ENCODE measurements at regions not wholly inside any gene's neighbourhood (a gene's known extent, or its start where the extent isn't known, plus 50 kb on each side); places are given as distances from the start of the nearest gene placed in this dataset.
A peak's percentile ranks its signal among the peaks of the same experiment; 100 is the strongest.

DNA sequence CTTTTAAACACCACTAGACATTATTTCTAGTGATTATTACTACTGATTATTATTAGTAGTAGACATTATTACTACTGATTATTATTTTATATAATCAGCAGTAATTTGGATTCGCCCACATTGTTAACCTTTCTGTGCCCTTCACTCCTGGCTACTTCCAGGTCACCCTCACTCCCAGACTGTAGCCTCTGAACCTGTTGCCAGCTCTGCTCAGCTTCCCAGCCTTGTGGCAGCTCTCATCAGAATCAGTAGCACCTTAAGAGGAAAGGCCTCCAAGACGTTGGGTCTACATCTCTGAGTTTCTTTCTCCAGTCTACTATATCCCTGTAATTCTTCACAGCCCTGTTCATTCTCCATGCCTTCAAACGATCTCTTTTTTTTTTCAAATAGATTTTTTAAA, 137.0 kb downstream of the KATNIP start:
- DNase-seq, result no peak

DNA sequence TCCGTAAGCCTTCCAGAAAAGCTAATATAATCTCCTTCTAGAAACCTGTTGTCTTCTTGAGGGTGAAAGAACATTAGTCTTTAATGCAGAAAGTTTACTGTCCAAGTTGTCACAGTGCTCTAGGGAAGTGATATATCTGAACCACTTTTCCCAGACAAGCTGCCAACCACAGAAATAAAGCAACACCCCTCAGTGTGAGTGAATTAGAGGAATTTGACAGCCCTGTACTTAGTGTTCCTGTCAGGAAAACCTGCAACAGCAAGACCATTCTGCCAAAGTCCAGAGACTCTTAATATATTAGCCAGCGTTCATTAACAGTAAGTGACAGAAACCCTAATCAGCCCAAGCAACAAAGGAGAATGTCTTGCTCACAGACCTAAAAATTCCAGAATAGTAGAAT, 137.7 kb downstream of the KATNIP start:
- DNase-seq, result no peak

DNA sequence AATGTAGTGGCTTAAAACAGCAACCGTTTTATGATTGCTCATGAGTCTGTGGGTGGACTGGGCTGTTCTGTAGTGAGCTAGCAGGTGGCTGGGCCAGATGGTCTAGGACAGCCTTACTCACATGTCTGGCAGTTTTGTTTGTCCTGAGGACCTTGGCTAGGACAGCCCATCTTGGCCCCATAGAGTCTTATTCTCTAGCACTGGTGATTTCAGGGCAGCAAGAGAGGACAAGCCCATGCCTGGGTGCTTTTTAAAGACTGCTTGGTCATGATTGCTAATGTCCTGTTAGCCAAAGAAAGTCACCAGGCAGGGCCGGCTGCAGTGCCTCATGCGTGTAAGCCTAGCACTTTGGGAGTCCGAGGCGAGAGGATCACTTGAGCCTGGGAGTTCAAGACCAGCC, 139.8 kb downstream of the KATNIP start:
- DNase-seq, result no peak

DNA sequence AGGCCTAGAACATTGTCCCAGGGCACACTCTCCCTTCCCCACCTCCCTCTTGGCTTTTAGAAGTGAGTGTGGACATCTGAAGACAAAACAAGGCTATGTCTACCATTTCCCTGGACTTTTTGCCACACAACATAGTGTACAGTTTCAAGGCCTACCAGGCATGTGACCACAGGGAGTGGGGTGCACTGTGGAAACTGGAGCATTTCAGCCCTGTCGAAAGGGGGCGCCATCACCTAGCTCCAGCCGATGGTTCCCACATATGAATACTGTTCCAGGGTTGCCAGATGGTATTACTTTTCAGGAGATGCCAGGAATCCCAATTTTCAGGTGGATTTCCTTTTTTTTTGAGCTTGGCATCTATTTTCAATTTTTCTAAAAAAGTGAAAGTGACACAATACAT, 140.7 kb downstream of the KATNIP start:
- DNase-seq, result no peak

DNA sequence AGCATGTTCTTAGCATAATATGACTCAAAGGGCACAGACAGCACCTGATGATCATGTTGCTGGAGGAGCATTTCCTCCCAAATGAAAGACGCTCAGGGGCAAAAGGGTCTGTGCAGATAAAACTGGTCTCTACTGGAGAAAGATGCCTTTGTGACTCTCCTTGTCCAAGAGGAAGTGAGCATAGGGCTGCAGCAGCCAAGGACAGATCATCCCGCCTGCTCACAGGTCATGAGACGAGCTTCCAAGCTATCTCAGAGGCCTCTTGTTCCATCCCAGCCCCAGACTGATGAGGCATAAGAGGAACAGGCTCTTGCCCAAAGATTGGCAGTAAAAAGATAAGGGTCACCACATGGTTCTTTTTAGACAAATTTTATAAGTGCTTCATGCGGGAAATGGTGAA, 141.8 kb downstream of the KATNIP start:
- DNase-seq, result no peak

DNA sequence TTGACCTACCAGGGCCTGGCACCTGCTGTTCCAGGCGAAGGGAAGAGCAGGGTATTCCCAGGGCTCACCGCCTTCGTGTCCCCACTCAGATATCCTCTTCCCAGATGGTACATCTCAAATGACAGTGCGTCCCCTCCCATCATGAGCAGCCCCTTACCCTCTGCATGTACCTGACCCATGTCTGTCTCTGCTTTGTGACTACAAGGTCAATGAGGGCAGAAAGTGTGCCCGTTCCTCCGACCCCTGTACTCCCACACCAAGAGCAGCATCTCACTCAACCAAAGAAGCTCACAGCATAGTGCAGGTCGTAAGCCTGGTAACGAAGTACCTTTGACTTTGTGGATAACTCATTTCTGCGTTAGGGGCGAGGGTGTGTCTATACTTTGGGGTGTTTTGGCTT, 142.6 kb downstream of the KATNIP start:
- no peak for DNase-seq

DNA sequence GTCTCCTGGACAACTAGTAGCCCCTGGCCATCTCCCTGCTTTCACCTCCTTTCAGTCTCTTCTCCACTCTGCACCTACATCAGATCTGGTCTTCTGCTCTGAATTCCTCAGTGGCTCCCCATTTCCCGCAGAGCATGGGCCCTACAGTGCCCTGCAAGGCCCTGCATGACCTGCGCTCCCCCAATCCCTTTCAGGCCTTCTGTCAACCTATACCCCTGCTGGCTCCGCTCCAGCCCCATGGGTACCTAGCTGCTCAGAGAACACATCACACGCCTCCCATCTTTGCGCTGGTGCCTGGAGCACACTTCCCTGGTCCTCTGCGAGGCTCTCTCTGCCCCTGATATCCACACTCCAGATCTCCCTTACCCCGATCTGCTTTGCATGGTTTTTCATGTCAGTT, 145.2 kb downstream of the KATNIP start:
- no peak for DNase-seq

DNA sequence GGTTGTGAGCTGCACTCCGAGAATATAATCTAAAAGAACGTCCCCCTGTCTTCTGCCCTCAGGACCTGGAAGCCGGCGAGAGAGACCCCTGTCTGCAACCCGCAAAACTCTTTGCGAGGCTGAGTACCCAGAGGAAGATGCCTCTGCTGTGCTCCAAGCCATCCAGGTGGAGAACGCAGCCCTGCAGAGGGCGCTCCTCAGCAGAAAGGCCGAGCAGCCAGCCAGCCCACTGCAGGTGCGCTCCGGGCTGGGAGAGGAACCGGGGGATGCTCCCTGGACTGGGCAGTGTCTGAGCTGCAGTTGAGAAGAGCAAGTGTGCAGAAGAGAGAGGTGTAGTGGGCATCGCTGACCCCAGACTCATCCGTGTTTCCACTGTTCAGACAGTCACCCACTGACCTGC, 148.3 kb downstream of the KATNIP start:
- peak; percentile 22 to 26 for DNase-seq

DNA sequence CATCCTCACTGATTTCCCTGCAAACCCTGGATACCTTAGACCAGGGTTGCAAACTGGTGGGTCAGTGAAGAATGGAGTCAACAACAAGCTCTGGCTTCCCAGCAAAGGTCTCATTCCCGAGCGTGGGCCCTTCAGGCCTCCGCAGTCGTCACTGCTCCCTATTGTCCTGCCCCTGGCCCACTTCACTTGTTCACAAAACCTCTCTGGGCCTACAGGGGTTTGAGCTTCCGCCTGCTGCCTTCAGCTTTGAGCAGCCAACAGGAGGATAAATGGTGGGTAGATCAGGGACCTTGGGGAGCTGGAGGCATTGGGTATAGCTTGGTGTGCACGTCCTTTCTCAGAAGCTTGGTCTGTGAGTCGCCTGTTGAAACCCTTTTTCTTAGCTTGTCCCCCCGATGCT, 148.8 kb downstream of the KATNIP start:
- no peak for DNase-seq

DNA sequence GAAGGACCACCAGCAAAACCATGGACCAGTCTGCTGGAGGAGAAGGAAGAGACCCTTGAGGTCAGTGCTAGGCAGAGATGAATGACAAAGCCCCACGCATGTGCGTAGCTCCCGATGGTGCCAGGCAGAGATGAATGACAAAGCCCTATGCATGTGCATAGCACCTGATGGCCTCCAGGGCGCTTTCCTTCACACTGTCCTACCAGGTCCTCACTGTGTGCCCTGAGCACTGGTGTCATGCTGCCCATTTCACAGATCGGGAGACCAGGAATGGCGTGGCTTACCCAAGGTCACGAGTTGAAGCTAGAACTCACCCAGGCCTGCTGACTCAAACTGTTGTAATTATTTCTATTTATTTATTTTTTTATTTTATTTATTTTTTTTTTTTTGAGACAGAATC, 149.6 kb downstream of the KATNIP start:
- no peak for DNase-seq

DNA sequence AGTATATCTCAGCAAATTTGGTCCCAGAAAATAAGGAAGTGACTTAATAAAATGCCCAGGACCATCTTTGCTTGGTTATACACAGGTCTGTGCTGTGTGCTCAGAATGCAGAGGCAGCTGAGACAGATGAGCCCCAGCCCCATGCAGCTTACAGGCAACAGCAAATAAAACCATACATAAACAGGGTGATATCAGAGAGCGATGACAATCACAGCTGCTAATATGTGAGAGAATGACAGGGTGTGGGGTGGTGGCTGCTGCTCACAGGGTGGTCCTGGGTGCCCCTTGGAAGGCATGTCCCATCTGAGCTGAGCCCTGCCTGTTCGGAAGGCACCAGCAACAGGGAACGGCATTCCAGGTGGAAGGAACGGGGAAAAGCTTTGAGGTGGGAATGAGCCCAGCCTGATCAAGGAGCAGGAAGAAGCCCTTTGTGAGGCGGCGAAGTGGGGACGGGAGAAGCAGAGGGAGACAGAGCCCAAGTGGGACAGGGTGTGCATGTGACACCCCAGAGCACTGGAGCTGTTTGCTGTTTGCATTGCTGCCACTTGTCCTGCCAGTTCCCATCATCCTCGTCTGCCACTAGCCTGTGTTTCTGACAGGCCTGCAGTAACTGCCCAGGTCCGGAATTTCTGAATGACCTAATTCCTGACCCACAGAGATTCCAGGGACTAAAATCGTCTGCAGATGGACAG, 150.5 kb downstream of the KATNIP start:
- DNase-seq, result no peak

DNA sequence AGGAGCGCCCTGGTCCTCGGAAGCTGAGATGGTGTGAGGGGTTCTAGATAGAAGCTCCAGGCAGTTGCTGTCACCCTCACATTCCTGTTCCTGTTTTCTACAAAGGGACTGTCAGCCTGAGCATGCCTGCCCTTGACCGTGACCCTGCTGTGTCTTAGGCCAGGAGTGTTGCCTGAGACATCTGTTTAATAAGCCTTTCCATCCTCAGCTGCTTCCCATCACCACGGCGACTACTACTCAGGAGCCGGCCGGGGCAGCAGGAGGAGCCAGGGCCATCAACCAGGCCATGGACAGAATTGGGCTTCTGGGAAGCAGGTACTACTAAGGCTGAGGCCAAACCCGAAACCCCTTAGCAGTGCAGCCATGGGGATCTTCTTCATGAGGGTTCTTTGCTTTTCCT, 151.4 kb downstream of the KATNIP start:
- no peak for DNase-seq

DNA sequence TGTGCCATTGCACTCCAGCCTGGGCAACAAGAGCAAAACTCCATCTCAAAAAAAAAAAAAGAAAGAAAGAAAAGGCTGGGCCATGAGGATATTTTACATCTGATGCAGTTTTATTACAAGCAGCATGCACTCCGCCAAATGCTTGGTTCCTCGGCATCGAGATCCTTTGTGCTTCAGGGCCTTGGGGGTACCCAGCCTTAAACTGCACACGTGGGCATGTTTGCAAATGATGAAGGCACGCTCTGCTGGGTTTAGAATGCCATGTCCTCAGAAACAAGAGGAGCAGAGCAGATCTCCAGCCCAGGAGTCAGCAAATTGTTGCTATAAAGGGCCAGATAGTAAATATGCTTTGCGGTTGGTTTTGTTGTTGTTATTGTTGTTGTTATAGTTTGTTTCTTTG, 153.2 kb downstream of the KATNIP start:
- DNase-seq, result no peak

DNA sequence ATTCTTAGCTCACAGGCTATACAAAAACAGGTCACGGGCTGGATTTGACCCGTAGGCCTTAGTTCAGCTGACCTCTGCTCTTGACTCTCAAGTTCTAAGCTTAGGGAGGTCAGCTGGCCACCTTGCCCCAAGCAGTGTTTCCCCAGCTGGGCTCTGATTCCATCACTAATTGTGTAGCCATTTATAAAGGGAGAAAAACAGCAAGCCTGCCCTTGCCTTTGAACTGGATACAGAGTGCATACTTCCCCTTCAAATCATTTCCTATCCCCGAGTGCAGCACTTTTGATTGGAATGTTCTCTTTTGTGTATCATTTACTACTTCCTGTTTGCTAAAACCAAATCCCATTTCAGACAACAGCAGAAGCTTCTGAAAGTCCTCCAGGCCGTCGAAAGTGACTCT, 153.6 kb downstream of the KATNIP start:
- no peak for DNase-seq

DNA sequence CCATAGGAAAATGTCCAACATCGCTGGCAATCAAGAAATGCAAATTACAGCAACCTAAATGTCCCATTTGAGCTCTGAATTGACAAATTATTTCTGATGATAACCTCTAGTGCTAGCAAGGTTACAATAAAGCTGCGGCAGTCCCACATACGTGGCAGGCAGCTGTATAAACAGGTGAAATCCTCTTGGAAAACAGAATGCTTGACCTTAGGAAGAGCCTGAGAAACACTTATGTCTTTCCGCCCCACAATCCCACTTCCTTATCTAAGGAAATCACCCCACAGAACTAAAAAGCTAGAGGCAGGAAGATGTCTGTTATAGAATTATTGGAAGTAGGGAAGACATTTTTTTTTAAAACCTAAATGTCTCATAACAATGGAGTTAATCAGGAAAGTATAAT, 154.3 kb downstream of the KATNIP start:
- DNase-seq, result peak; percentile 63 to 74

DNA sequence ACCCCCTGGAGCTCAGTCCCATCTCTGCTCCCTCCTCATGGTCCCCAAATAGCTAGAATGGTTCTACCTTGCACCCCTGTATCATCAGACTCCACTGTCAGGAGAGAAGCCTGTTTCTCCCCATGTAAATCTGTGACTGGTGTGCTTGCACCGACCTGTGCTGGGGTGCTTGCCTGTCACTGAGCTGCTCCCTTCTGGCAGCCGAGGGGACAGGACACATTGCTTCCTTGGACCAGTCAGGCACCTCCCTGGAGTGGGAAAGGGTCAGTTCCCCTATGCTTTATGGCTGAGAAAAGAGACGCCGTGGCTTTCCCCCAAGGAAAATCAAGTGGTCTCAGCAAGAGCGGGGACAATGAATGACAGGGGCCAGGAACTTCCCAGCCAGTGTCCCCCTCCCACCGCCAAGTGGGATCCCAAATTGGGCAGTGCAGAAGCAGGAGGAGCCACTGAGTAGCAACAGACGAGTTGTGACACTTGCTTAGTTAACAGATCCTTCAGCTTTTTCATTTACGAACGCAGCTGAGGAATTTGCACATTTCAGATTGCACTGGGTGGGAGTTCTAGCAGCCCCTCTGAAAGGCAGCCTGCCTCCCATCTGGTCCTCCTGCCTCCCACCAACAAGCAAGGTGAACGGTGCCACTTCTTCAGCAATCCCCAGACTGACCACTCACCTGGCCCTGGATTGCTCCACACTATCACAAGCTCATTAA, 156.4 kb downstream of the KATNIP start:
- DNase-seq, result no peak

DNA sequence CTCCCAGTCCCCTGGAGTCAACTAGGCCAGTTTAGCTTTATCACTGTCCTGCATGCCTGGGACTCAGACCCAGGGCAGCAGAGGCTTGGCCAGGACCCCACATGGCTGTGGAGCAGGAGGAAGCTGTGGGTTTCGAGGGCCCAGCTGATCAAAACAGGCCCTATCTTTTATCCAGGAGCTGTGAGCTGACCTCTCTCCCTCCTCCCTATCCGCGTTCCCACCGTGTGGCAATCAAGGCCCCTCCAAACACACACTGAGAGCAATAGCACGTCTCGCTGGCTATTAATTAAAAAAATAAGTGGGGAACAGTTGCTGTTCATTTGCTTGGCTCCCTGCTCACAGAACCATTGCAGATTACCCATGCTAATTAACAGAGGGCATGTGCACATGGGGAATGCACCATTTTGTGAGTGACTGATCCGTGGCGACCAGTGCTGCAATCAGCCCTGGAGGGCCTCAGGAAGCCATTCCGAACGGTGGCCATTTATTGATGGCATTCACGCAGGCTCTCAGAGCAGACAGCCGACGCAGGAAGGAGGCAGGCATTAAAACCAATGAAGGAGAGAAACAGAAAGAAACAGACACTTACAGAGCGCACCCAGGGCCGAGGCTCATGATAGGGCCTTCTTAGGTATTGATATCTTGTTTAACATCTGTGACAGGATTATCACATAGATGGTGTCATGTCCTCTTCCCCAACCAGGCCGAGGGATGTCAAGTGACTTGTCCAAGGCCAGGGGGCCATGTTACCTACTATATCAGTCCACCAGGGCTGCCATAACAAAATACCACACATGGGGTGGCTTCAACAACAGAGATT, 157.1 kb downstream of the KATNIP start:
- no peak for DNase-seq

DNA sequence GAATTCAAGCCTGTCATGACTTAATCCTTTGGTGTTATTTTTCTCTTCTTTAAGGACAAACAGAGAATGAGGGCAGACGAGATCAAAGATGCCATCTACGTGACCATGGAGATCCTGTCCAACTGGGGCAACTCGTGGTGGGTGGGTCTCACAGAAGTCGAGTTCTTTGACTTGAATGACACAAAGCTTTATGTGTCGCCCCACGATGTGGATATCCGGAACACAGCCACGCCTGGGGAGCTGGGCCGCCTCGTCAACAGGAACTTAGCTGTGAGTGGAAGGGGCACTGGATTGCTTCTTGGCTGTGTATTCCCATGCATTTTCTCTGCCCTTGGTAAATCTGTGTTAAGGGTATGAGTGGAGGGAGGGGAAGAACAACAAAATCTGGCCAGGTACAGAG, 158.7 kb downstream of the KATNIP start:
- no peak for DNase-seq

DNA sequence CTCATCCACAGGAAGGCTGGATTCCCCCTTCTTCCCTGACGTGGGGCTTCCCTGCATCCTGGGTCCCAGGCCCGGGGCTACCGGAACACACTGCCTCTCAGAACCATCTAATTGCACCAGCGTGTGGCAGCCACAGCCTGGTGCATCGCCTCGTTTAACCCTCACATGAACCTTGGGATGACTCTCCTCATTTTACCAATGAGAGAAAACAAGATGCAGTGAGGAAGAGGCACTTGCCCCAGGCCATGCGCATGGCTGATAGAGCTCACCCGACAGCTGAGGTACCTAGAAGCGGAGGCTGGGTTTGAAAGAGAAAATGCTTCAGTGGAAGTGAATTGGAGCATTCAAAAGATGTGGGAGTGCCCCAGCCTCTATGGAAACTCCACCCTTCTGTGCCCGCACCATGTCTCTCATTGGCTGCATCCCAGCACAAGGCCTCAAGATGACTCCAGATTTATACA, 162.3 kb downstream of the KATNIP start:
- DNase-seq, result no peak

DNA sequence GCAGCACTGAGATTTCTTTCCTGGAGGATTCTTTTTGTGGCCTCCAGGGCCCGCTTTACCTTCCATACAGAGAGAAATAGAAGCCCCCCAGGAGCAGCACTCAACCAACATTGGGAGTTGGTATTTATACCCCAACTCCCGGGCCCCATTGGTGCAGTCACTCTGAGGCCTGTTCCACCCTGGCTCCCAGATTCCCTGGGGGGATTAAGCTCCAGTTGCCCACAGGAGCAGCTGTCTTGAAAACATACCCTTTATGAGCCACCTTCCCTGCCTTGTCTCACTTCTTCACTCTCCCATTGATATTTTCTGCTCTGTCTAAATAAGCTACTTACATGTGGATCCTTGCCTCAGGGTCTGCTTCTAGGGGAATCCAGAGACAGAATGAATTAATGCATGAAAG, 167.8 kb downstream of the KATNIP start:
- no peak for DNase-seq

DNA sequence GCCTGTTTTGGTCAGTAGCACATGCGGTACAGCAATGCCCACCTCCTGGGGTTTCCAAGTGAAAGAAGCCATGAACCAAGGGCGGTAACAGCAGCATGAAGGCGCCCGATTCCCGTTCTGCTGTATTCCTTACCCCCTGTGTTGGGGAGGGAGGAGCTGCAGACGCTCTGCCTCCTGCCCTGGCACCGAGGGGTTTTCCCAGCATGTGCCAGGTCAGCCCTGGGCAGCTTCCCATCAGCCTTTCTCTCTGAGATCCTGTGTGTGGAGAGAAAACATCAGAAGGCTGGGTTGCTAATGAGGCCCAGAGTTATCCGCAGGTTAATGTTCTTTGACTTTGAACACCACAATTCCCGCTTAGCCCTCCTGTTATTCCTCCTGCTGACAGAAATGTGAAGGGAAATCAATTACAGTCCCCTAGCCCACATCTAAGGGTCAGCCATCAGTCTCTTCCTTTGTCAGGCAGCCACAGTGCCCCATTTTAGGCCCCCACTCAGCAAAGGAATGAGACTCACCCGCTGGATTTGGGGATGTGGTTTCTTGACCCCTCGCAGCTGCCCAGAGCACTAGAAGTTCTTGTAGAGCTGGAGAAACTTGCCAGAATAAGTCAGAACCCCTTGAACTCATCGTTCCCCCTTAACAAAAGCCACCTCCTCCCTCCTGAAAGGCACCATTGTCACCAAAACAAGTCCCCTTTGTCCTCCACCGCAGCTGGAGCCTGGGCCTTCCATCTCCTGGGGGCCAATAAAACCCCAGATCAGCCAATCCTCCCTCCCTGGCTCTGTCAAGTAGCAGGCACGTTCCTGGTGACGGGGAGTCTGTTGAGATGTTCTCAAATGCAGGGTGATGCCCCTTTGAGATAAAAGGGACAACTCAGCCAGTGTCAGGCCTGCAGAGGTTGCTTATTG, 168.5 kb downstream of the KATNIP start:
- DNase-seq, result no peak

DNA sequence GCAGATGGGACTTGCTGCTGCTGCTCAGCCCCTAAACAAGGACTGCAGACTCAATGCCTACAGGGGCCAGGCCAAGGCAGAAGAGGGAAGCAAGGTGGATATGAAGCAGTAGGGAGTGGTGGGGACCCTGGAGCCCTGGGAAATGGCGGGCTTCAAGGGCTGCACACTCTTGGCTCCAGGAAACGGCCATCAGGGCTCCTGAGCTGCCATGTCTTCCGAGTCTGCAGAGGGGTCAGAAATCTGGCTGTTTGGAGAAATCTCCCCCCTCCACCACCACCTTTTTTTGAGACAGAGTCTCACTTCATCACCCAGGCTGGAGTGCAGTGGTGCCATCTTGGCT, 169.1 kb downstream of the KATNIP start:
- DNase-seq, result no peak
